ENCODE measurements at regions not wholly inside any gene's neighbourhood (a gene's known extent, or its start where the extent isn't known, plus 50 kb on each side); places are given as distances from the start of the nearest gene placed in this dataset.

- TF ChIP-seq CTCF (IDR thresholded peaks at IDR 0.05; ENCODE audit: poor library complexity) (no peak), EZH2phosphoT487 (IDR thresholded peaks at IDR 0.05; ENCODE audit: low read depth, severe bottlenecking, unreplicated experiment) (no peak)
Measured at GRCh38 chr20:43247361-43247760, 57.7 kb upstream of the PTPRT start.

Data from hepatocyte (in vitro differentiated cells).